HL-60/S4 (cell line): ENCODE measurements at regions not wholly inside any gene's neighbourhood (a gene's known extent, or its start where the extent isn't known, plus 50 kb on each side); places are given as distances from the start of the nearest gene placed in this dataset.
"Not testable (repeated sequence)": the region's sequence is repeated elsewhere in the genome, so short reads cannot be mapped to it uniquely, and the experiment has no call there.

ENCODE experiments used
- in situ Hi-C: fragments of 300-500 bp; cut with MboI; formaldehyde crosslinking; loops from 2 replicates; pipeline ENCODE4 v1.14.3; 2022; ENCODE audit warnings: low sequenced_read_pairs

DNA sequence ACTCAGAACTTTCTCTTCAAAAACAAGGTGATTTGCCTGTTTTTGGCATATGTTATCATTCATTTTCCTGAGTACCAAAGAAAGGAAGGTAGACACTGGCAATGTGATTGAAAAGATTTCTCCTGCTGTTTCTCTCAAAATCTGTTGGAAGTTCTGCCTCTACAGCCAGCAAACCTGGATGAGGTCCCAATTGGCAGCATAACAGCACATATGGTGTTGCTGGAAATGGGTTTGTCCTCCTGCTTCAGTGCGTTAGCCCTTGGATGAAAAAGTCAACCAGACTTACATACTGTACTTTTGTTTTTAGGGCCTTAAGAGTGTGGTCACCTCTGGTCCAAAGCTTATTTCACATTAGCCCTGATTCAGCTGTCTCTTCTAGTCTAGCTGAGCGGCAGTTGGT lies 237.6 kb upstream of the MME start:
- in situ Hi-C loops: no loop called here

DNA sequence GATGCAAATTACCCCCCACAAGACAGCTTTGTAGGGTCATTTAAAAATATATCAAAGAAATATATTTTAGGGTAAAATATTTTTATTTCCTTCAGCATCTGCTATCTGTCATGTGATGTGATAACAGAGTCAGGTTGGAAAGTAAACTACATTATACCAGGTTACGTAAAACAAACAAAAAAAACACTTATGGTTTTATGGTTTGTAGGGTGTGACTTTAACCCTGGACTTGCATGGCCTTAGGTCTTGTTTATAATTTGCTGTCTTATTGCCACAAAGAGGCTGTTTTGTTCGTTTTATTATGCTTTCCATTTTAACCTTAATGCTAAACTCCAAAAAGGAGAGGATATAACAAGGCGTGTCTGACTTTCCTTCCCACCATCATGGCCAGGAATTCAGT lies 244.5 kb upstream of the MME start:
- in situ Hi-C loops: no loop called here

DNA sequence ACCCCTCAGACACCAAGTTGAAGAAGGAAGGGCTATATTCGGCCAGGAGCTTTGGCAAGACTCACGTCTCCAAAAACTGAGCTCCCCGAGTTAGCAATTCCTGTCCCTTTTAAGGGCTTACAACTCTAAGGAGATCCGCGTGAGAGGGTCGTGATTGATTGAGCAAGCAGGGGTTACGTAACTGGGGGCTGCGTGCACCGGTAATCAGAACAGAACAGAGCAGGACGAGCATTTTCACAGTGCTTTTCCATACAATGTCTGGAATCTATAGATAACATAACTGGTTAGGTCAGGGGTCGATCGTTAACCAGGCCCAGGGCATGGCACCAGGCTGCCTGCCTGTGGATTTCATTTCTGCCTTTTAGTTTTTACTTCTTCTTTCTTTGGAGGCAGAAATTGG lies 245.3 kb upstream of the MME start:
- in situ Hi-C loops: not testable (repeated sequence)

DNA sequence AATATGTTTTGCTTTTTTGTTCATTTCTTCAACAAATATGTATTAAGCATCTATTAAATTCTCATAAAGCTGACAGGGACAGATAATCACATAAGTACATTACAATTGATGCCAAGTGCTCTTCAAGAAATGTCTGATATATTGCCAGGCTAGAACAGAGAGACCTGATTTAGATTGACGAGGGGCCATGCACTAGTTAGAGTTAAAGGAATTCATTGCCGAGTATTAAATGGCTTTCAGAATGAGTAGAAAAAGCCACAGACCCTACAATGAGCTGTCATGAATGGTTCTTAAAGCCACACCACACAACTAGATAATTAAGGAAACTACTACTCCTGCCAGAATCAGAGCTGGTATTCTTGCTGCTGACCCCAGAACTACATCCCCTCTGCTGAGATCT lies 250.2 kb upstream of the MME start:
- in situ Hi-C loops: no loop called here

DNA sequence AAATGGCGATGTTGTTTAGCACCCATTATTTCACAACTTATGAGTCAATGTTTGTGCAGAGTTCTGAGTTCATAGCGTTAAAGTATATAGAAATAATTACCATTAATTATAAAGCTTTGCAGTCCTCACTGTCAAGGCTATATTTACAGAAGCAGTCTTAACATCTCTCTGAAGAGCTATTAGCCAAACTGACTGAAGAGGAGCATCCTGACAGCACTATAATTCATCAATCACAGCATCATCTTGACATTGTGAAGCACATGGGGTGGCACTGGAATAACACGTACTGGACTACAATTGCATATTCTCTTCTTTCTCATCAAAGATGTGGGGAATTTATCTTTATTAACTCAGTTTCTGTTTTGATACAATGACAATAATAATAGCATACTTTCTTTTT lies 260.6 kb upstream of the MME start:
- in situ Hi-C loops: no loop called here

DNA sequence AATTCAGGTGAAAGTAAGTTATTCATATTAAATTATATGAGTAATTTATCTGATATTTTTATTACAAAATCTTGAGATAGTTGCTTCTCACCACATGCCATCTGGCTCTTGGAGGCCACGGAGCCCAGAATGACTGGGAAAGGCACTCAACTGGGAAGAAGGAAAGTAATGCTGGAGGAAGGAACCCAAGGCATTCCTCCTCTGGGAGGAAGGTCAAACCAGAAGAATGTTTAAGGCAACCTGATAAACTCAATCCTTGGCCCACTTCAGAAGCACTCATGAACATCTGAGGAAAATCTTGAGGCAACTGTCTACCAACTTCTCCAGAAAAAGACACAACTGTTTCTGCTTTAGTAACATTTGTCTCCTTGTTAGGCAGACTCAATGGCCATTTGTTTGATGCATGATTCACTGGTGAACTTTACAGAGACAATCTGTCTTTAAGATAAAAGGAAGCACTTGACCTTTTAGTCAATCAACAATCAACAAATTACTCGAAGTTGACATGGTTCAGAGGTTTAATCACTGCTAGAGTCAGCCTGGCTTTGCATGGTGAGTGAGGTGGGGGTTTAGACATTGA lies 261.4 kb upstream of the MME start:
- in situ Hi-C loops: no loop called here

DNA sequence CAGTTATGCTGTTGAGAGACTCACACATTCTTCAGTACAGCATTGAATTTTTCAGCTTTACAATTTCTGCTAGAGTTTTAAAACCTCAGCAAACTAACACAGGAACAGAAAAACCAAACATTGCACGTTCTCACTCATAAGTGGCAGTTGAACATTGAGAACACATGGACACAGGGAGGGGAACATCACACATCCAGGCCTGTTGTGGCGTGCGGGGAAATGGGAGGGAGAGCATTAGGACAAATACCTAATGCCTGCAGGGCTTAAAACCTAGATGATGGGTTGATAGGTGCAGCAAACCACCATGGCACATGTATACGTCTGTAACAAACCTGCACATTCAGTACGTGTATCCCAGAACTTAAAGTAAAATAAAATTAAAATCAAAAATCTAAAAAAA lies 270.1 kb upstream of the MME start:
- in situ Hi-C loops: not testable (repeated sequence)

DNA sequence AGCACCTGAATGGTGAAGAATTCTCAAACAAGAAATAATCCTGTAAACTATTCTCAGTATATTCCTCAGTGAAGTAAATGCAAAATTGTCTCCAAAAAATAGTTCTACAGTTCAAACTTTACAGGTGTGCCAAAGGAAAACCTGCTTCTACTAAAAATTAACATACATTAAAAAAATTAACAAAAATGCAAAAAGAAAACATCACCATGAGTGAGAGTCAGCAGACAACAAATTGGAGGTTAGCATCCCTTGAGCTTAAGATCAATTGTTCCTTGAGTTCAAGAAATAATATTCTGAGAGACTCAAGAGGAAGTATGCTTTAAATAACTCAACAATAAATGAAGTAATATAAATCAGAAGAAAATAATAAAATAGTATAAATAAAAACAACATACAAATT lies 278.4 kb upstream of the MME start:
- in situ Hi-C loops: no loop called here

DNA sequence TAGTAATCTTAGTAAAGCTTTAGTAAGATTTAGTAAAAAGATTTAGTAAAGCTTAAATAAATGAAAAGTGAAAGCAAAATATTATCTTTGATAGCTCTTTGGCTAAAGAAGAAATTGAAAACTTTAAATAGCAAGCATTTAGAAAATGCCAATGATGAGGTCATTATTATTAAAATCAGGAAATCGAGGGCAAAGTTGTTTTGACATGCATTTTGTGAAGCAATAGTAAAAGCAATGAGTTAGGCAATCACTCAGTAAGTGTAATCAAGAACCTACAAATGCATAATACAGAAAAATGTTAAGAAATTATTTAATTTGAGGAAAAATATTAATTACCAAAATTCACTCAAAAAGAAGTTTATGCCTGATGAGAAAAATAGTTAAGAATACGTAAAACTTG lies 280.3 kb upstream of the MME start:
- in situ Hi-C loops: no loop called here

DNA sequence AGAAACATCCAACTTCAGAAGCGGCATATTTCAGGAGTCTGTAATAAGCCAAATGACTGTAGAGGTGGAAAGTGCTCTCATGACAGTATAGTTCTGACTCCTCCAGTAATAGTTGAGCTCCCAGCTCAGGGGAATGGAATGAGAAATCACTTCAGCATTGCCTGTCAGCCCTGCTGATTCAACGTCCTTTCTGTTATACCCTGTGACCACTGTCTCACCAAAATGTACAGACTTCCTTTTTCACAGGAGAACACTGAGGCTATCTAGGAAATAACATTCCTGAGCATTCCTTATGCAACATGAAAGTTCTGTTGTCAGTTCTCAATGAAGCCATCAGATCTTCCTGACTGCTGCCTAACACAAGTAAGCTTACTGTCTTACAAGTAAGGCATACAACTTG lies 284.5 kb upstream of the MME start:
- in situ Hi-C loops: no loop called here

DNA sequence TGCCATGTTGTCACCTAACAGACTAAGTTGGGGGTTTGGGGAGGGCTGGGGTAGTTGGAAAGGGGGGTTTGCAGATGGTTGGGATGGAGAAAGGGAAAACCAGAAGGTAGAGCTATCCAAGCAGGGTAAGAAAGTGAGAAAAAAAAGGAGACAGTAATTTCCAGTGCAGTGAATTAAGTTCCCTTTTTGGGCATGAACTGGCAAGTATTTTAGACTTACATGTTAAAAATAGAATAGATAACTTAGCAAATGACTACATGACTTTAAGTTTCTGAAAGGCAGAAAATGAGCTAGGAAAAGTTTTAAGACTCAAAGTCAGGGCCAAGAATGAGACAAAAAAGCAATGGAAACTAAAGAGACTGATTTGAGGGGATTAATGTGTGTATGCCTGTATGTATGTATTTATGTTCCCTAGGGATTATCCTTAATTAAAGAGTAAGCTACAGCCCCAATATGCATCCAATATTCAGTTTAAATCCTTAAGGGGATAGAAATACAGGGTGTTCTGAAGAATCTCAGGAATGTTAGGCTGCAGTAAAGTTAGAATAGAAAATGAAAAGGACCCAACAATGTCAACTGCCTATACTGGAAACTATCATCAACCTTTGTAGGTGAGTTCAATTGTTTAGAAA lies 285.2 kb upstream of the MME start:
- in situ Hi-C loops: no loop called here

DNA sequence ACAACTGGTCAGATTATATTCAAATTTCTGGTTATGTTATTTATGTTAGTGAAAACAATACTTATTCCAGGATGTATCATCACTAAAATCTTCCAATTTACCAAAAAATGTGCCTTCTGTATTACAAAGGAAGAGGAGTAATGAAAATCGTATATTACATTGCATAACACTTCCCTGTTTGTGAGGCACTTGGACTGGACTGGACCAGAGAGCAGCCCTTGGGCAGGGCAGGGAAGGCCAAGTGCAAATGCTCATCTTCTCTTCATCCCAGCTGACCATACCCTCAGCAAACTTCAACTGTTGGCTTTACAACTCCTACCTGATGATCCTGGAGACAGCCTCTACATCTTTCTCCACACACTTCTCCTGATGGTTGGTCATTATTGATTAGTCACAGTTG lies 285.7 kb upstream of the MME start:
- in situ Hi-C loops: no loop called here

DNA sequence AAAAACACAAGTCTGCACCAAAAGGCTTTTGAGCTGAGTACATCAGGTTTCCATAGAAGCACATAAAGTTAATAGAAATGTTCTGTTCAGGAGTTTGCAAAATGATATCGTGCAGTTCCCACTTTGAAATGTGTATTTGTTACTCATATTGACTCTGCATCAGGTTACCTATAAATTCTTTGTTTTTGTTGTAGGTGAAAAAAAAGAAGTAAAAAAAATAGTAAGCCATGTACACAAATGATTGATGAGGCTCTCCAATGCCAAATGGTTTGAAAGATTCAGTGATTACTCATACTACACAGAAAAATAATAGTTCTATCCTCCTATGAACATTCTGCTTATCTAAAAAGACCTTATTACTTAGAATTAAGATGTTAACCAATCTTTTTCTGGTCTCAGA lies 287.3 kb upstream of the MME start:
- in situ Hi-C loops: no loop called here

DNA sequence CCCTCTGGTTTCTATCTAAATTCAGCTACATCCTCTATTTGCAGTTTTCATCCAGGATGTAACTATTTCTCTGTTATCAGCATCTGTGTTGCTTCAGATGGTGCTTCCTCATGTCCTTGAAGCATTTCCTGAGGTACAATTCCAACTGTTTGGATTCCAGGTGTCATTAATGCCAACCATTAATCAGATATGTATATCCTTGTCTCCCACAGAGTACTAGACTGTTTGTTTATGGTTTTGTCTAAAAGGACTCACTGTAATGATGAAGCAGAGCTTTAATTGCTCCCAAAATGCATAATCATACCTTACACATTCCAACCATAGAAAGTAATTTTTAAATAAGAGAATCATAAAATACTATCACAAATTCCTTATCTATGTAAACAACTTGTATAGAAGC lies 288.5 kb upstream of the MME start:
- in situ Hi-C loops: no loop called here

DNA sequence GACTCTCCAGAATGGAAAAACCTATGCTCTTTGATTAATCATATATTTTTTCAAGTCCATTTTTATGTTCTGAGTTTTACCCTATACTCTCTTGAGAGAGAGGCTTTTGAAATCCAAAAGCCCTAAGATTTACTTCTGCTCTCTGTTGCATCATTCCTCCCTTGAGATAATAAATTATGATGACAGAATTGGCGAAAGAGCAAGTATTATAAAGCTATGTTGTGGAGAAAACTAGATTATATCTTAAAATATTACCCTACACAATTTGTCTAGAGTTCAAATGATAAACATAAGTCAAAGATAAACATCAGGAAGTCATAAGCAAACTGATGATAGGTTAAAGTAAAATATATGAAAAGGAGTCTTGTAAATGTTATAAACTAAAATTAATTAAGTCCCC lies 293.4 kb upstream of the MME start:
- in situ Hi-C loops: no loop called here

DNA sequence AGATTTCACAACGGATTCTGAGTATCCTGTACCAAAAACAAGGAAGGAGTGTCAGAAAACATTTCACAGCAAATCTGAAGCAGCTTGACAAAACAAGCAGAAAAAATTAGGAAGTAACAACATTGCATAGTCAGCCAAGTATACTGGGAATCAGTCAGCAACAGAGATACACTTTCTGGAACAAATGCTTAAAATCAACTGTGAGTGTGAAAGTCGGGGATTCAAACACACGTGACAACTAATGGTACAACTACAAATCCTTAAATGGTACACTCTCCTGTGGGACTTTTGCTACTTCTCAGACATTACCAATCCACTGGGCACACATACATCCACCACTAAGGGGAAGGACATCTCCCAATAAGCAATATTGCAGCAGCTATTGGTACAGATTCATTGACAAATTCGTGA lies 296.6 kb upstream of the MME start:
- in situ Hi-C loops: no loop called here

DNA sequence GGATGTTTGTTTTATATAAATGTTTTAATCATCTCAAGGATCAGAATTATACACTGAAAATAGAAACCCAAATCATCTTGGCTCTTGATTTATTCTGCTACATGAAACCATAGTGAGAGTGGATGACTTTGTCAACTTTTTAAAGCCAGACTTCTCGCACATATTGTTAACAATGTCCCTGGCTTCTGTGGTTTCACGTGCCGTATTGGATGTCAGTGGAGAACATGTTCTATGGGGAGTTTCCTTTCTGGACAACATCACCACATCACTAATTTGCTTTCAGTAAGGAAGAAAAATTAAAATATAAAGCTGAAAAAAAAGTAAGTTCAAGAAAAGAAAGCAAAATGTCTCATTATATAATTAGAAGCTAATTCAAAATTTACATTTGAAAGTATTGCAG lies 297.1 kb upstream of the MME start:
- in situ Hi-C loops: no loop called here

DNA sequence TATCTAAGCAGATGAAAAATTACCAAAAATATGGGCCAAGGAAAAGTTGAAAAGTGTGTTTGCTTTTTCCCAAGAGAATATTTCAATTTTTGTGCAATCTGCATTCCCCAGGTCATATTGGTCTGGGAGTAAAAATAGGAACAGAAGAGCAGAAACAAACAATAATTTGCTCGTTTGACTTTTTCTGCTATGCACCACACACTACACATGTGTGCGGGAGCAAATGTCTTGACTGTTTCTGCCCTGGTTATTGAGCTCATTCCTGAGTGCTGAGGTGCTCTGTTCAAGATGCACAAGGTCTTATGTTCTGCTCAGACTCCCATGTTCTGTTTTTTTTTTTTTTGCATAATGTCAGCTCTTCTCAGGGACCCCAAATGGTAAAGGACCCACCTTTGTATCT lies 298.0 kb upstream of the MME start:
- in situ Hi-C loops: no loop called here

DNA sequence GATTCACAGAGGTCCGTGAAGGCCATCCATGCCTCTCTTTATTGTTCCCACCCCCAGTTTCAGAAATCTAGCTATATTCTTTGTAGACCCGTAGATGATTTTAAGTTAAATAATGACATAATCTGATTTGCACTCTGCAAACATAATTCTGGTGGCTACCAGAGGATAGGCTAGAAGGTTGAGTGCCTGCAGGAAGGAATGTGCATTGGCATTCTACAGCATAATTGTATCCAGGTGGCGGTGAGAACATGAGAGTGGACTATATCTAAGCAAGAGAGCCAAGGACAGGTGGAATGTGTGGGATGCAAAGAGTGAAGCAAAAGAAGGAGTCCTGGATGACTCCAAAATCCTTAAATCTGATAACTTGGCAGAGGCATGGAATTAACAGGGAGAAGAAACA lies 298.5 kb upstream of the MME start:
- in situ Hi-C loops: no loop called here

DNA sequence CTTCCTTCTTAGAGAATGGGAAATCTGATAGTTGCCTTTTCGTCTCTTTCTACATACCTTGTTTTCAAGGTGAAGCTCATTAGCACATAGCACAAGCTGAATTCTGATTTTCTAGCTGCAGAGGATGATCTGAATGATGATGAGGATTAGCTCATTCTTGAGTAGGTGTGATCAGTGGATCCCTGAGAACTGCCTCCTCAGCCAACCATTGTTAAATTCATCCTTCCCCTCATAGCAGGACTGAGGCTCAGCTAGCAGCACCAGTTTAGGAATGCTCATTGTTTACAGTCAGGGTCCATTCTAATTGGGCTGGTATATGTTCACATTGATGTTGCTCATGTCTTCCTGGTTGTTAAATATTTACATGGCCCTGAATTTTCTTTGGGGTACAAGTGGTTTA lies 299.9 kb upstream of the MME start:
- in situ Hi-C loops: no loop called here

DNA sequence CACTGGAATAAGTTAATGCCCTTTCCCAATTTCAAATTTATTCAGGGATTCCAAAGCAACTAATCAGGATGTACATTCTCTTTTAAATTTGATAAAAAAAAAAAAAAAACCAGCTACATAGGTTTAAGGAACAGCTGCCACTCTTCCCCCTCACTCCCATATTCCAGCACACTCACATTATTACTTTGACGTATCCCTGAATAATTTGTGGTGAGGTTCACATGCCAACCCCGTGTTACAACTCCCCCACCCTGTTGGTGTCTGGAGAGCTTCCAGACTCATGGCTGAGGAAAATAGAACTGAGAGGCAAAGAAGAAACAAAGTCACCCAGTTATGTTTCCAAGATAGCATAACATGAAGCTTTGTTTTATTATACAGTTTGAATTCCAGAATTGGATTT lies 300.5 kb upstream of the MME start:
- in situ Hi-C loops: no loop called here

DNA sequence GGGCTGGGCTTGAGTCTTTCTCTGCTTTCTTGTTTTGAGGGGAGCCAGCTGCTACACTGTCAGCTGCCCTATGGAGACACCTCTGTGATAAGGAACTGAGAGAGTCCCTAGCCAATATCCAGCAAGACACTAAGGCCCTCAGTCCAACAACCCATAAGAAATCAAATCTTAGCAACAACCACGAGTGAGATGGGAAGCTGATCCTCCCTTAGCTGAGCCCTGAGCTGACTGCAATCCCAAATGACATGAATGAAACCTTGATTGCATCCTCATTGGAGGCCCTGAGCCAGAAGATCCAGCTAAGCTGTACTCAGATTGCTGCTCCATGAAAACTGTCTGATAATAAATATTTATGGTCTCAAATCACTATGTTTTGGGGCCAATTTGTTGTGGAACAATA lies 302.1 kb upstream of the MME start:
- in situ Hi-C loops: no loop called here

DNA sequence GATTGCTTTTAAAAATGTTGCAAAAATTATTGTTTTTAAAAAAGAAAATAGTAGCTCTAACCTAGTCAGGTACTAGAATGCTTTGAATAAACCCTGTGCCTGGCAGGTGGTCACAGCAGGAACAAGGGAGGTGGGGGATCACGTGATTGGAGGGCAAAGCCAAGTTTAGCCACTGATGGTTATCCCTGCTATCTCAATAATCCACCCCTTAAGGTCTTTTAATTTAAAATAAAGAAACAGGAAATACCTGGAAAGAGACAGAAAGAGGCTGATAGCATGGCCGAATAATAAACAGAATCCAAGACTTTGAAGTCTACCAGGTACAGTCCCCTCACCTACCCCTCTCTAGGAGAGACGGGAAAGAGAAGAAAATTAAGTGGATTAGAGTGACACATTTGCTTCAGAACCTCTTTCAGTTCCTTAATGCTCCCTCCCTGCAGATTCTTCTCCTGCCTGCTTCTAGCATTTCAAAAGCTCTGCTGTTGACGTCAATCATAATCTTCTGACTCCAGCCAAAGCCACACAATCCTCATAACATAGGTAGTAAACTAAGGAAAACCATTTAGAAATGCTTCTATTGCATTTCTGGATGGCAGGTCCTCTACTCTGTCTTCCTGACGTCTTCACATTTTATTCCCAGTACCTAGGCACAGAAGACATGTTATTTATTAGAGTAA lies 303.4 kb upstream of the MME start:
- in situ Hi-C loops: no loop called here
